ENCODE measurements at regions not wholly inside any gene's neighbourhood (a gene's known extent, or its start where the extent isn't known, plus 50 kb on each side); places are given as distances from the start of the nearest gene placed in this dataset.

GRCh38 chrX:103149652-103150051 lies 56.7 kb upstream of the NXF3 start:
- H3K27ac ChIP-seq = no peak overlapping the region
- no peak for TF ChIP-seq POLR2AphosphoS5 (IDR thresholded peaks at IDR 0.05)
- no peak for TF ChIP-seq POLR2A (IDR thresholded peaks at IDR 0.05)
- no peak for TF ChIP-seq CTCF (IDR thresholded peaks at IDR 0.05)
- TF ChIP-seq EP300 (IDR thresholded peaks at IDR 0.05) = no peak
- H3K27me3 ChIP-seq = no peaks in the 10 kb centered on the region
- no peak overlapping the region for H3K4me3 ChIP-seq
- H3K4me1 ChIP-seq = no peaks in the 10 kb centered on the region
- H3K9me3 ChIP-seq = no peaks in the 10 kb centered on the region
- ATAC-seq (ENCODE audit: low FRiP score in 2 of 2) = no peak
- no peak for DNase-seq
- H3K36me3 ChIP-seq = no peaks in the 10 kb centered on the region

GRCh38 chrX:103148075-103148474 lies 55.1 kb upstream of the NXF3 start:
- no peaks in the 10 kb centered on the region for H3K27me3 ChIP-seq
- no peak for TF ChIP-seq CTCF (IDR thresholded peaks at IDR 0.05)
- TF ChIP-seq POLR2A (IDR thresholded peaks at IDR 0.05) = no peak
- TF ChIP-seq POLR2AphosphoS5 (IDR thresholded peaks at IDR 0.05) = no peak
- no peak for TF ChIP-seq EP300 (IDR thresholded peaks at IDR 0.05)
- DNase-seq = no peak
- H3K27ac ChIP-seq = no peak overlapping the region
- H3K9me3 ChIP-seq = no peaks in the 10 kb centered on the region
- H3K4me3 ChIP-seq = no peak overlapping the region
- H3K4me1 ChIP-seq = no peaks in the 10 kb centered on the region
- no peak for ATAC-seq (ENCODE audit: low FRiP score in 2 of 2)
- WGBS, 2 donors = 72 to 73% methylated on average over 1 of the region's 1 CpG
- no peaks in the 10 kb centered on the region for H3K36me3 ChIP-seq

Measured in upper lobe of left lung (tissue), 6 donors.